Epidermal melanocyte (primary cell): ENCODE measurements at regions not wholly inside any gene's neighbourhood (a gene's known extent, or its start where the extent isn't known, plus 50 kb on each side); places are given as distances from the start of the nearest gene placed in this dataset.
"Not testable (repeated sequence)": the region's sequence is repeated elsewhere in the genome, so short reads cannot be mapped to it uniquely, and the experiment has no call there.

ENCODE experiments used
- DNase-seq: peaks from one replicate; pipeline ENCODE4 v3.0.0; 2011; ENCODE audit warnings: low spot score; ENCODE audit not compliant: insufficient read length

DNA sequence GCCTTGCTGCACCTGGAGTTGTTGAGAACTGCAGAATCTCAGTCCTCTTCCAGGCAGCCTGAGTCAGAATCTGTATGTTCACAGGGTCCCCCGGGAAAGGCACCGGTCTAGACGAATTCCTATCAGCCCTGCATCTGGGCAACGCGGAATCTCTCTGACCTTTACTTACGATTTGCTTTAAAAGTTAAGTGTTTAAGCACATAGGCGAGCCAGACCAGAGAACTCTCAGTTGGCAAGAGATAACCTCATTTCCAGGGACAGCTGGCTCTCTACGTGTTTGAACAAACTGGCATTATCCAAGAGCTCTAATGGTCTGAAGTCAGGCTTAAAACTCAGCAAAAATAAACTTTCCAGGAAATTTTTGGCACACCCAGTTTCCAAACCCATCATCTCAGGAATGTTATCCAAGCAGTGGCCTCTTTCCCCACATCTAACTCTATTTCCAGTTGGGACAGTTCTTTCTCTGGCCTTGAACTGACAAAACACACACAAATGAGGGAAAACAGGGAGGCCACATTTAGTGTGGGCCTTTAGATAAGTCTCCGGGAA is 53.4 kb downstream of the HES1 start:
- no peak for DNase-seq

DNA sequence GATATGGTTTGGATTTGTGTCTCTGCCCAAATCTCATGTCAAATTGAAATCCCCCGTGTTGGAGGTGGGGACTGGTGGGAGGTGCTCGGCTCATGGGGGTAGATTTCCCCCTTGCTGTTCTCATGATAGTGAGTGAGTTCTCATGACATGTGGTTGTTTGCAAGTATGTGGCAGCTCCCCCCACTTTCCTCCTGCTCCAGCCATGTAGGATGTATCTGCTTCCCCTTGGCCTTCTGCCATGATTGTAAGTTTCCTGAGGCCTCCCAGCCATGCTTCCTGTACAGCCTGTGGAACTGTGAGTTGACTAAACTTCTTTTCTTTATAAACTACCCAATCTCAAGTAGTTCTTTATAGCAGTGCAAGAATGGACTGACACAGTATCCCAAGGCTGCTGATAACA is 55.9 kb downstream of the HES1 start:
- not testable (repeated sequence) for DNase-seq

DNA sequence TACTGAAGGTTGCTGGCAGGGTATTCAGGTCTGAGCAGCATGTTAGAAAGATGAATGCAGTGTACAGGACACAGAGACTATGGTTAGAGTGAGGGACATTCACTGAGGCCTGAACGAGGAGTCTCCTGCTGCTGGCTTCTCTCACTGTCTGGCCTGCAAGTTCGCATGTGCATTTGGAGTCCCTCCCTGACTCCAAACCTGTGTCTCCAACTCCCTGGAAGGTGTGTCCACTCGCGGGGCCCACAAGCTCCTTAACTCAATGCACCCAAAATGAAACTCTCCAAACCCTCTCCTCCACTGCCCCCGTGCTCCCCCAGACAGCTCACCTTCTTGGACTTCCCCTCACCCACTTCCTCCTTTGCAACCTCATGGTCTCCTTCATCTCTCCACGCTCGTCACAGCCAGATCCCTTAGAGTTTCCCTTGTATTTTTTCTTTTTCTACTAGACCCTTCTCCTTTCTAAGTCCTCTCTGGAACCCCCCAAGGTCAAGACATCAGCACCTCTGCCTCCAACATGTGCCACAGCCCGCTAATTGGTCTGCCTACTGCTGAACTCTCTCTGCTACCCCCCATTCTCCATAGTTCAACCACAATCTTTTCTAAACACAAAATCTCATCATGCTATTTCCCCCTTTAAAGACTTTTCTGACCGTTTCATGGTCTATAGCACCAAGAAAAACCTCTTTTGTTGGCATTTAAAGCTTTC is 58.3 kb downstream of the HES1 start:
- no peak for DNase-seq

DNA sequence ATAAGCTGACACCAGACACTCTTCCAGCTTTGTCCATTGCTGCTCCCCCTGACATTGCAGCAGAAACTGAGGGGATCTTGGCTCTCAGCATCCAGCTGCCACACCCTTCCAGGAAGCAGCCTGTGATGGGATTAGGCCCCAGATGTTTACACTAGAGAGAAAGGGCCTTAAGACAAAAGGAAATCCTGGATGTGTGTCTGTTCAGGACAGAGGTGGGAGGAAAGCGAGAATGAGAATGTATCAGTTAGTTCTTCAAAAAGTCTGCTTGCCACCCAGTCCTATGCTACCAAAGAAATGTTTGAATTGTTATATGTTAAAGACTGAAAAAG is 58.8 kb downstream of the HES1 start:
- DNase-seq: no peak

DNA sequence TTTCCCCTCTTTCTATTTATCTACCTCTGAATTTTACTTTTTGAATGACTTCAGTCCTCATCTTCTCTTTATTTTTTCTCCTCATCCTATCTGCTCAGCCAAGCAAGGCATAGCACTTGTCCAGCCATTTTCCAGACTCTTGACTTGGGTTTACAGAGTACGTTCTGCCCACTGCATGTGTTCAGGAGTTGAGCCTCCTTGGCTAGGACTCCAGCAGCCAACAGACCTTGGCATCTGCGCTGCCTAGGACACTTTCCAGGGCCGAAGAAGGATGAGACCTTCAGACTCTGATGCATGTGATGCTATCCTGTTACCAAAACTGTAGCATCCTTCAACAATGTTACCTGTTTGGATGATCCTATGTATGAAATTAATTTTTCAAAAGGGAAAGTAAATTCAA is 59.7 kb downstream of the HES1 start:
- DNase-seq: no peak

DNA sequence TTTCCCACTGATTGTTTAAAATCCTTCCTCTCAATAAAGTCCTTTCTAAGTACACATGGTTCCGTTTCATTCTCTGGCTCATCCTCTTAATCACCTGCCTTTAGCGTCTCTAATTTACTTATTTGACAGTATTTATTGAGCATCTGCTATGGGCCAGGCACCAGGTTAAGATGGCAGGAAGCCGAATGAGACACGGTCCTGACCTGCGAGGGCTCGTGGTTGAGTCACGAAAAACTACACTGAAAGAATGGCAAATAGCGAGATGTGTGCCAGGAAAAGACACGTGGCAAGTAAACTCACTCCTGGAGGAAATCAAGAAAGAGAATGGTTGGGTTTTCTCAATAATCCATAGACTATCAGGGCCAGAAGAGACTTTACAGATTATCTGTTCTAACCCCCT is 60.9 kb downstream of the HES1 start:
- DNase-seq: no peak

DNA sequence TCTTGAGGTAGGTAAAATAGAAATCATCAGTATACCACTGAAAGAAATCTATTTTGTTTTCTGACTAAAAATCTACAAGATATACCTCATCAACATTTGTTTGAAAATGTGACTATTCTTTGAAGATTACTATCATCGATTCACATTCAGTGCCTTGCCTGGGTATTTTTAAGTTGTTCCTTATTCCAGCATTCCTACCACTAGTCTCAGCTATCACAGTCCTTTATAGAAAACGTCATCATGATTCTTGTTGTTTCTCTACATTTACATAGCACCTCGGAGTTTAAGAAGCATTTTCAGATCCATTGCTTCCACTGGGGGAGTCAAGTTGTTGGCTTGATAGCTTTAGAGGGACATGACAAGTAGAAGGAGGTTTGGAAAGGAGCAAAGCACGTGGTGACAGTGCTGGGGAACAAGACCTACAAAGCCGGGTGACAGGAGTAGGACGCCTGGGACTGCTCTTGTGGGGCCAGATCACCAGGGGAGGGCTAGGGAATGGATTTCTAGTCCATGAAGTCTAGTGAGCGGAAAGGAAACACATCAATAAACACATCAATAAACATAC is 61.5 kb downstream of the HES1 start:
- no peak for DNase-seq

DNA sequence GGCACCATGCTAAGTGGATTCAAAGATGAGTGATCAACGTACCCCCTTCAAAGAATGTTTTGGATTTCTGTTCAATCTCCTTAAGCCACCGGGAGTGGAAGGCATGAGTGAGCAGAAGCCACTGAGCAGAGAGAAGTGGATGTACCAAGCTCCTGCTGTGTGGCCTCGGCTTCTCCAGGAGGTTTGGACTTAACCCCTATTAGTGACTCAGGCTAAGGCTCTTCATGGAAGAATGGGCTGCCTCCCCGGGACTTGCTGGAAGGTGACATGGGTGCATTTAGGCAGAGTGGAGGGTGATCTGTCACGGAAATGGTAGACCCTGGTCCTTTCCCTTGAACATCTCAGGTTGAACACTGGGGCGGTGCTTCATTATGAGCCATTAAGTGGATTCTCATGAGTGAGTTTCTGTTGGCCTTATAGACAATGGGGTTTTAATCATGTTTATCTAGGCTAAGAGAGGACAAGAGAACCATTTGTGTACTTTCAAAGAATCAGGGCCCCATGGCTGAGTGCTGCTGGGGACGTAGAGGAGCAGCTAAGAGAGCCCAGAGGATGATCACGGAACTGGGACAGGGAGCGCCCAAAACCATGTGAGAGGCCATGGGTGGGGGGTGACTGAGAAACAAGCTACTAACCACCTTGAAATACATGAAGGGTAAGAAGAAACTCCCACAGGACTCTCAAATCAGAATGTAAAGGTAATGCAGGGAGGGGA is 62.2 kb downstream of the HES1 start:
- no peak for DNase-seq

DNA sequence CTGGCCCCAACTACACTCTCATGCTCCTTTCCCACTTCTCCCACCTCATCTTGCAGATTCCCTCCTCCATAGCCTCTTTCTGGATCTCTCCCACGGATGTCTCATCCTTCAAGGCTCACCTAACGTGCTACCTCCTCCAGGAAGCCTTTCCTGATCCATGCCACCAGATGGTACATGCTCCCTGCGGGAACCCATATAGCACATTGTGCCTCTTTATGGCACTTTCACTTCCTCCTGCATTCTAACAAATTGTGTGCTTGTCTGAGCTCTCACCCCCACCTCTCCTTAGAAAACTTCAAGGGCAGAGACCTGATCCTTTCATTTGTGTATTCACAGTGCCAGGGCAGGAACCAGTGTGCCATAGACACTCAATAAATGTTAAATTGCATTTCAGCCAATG is 63.0 kb downstream of the HES1 start:
- no peak for DNase-seq

DNA sequence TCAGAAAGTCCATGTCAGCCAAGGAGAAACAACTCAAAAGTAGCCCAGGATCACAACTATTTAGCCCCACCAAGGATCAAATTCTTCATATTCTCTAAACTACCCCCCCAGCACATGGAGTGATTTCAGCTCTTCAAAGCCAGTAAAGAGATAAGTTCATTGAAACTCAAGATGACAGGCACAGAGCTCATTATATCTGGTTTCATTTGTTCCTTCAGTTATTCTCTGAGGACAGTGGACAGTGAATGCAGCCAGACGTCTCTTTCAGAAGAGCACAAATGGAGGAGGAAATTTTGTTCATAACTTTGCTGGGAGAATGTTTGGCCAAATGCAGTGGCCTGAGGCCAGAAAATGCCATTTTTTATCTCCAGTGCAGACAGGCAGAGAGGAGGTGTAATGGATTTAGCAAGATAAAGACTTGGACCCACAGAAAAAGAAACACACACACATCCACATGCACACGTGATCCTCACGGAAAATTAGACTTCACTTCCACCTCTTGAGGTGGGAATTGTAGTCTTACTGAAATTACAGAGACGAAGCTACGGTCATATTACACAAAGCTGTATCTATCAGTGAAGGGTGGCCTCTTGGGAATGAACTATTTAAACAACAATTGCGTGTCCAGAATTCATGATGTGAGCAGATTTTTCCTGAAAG is 64.6 kb downstream of the HES1 start:
- no peak for DNase-seq

DNA sequence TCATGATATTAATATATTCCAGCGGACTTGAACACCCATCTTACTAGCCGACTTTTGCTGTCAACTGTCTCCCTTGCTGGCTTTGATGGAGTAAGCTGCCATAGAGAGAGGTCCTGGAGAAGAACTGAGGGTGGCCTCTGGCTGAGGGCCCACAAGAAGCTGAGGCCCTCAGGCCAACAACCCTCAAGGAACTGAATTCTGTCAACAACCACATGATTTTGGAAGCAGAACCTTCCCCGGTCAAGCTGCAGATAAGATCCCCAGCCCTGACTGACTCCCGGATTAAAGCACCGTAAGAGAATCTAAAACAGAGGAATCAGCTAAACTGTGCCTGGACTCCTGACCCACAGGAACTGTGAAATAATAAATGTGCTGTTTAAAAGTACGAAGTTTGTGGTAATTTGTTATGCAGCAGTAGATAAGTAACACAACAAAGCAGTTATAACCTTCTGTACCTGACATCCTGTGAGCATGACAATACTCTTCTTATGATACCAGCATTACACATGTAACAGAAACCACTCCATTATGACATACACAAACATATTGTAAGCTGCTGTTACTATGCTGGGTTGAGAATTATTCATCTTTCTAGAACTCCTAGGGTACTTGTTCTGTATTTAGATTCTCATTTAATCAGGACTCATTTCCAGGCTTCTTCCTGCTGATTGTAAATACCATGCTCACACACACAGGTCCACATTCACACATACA is 66.2 kb downstream of the HES1 start:
- DNase-seq: no peak

DNA sequence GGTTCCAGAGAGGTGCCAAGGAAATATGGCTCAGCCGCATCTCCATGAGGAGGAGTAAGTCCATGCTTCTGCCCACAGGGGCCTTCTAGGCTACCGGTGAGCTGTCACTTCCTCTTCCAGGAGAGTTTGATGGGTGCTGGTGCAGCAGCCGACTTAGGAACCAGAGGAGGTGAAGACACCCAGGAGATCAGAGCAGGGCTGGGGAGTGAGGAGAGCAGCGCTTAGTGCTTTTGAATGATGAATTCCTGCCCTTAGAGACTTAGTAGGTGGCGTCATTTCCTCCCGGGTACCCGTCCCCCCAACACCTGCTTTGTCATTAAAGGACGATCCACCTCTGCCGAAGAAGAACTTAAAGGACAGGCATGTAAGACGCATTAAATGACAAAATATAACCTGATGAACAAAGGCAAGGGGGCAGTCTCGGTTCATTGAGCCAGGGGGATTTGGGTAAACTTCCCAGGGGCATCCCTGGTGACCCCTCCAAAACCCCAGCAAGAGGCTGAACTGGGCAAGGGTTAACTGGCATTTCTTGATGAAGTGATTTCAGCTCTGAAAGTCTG is 67.6 kb downstream of the HES1 start:
- no peak for DNase-seq

DNA sequence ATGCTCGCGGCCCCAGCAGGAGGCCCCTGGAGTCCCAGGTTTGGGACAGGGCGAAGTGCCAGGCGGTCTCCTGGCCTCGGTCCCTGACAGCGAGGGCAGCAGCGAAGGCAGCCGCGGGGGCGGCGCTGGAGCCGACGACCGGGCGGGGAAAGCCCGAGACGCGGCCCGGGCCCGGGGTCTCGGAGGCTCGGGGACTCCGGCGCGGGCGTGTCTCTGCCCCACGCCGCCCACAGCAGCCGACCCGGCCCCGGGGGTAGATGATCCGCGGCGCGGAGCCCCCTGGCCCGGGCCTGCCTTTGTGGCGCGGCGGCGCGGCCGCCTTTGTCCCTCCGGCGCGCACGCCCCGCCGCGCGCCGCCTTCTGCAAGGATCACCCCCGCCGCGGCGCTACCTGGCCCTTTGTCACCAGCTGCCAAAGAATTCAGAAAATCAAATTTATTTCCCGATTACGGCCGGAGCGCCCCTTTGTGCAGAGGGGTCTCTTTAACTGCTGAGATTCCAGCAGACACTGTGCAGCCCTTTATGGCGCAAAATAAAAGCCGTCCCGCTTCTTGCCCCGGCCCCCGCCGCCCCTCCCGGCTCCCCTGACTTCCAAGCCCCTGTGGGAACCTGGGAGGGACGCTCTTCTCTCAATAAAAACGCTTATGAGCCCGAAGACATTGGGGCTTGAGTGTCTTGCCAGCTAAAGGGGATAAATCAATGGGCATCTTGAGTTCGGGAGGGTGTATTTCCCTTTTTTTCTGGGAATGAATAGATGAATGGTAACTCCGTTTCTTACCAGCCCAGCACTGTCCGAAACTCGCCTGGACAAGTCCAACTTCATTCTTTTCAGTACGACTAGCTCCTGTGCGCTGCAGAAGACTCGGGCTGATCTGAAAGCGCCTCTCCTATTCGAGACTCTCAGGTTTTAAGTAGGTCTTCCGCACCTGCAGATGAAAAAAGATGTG is 68.4 kb downstream of the HES1 start:
- no peak for DNase-seq

DNA sequence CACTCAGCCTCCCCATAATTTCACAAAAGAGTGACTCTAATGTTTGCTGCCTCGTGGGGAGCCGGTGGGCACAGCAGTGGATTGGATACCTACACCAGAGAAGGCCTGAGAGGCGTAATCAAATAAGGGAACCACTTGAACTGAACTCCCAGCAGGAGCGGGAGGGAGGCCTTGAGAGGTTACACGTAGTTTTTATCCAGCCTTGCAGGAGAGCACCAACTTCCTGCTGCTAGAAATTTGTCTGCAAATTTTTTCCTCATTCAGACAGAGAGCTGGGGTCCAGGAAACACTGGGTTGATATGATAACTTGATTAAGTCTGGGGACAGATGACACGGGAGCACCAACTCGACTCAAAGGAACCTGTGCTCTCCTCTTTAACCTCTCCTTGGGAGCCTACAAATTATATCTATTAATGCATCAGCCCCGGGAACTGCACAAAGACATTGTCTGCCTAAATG is 69.8 kb downstream of the HES1 start:
- no peak for DNase-seq

DNA sequence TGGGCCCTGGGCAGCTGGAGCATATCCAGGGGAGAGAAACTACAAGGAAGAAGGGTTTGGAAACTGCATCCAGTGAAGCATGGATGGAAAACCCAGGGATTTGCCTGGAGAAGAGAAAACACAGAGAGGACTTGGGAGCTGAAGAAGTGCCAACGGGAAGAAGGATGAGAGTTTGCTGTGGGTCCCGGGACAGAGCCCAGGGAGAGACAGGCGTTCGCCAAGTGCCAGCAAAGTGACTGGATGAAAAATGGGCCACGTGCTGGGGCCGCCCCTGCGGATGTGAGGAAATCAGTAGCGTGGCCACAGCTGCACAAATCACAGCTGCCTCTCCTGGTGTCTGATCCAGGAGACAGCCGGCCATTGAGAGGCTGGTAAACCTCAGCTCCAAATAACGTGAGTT is 70.4 kb downstream of the HES1 start:
- DNase-seq: no peak

DNA sequence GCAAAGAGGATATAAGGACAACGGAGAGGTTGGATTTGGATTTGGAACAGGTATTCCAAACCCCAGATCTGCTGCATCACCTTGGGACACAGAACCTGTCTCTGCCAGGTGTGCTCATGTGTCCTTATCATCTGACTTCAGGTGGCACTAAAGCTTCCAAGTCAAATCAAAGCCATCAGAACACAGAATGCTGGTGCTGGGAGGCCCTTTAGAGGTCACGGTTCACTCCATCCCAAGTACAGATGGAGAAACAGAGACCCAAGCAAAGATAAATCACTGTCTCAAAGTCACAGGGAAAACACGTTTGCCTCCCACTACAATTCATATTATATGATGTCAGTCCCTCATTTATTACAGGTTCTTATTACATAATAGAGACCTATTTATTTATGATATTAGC is 72.8 kb downstream of the HES1 start:
- no peak for DNase-seq

DNA sequence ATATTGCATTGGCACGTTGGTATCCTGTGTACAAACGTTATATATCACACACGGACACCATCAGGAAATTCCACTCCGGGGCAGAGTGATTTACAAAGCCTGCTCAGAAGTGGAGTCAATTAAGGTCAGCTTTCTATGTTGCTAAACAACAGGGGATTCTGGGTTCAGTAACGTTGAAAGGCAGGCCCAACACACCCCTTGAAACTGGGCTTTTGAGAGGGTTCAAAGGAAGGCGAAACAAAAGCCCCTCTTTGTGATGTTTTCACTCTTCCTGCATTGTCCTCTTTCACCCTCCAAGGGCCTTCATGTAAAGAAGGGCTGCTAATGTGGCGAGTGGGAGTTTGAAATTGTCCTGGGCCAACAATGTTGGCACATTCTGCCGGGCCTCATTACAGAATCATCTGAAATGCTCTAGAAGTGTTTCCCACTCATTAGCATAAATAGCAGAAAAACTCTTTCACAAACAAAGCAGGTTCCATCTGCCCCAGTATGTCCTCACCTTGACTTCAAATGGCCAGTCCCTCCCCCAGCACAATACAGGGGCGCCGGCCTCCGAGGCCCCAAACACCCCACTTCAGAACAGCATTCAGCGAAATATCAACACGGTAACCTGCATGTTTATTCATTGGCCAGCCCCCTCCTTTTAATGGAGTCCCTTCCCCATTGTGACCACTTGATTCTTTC is 76.4 kb downstream of the HES1 start:
- DNase-seq: no peak

DNA sequence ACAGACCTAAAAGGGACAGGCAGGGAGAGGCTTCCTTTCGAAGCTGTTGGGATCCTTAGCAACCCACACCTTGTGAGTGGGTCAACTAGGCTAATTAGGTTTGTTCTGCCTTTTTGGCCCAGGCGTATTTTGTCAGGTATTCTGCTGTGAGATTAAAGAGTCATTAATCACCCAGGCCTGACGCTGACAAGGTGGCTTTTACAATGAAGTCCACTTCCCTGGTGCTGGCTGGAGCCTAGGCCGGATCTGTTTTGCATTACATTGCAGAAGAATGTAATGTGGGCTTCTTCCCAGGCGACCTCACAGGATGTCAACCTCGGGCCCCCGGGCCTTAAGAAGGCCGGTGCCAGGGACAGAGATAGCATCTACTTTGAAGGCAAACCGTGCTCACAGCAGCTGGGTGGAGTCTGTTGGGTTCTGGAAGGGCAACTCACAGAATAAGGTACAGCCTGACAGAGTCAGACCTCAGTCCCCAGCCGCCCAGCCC is 76.9 kb downstream of the HES1 start:
- DNase-seq: no peak

DNA sequence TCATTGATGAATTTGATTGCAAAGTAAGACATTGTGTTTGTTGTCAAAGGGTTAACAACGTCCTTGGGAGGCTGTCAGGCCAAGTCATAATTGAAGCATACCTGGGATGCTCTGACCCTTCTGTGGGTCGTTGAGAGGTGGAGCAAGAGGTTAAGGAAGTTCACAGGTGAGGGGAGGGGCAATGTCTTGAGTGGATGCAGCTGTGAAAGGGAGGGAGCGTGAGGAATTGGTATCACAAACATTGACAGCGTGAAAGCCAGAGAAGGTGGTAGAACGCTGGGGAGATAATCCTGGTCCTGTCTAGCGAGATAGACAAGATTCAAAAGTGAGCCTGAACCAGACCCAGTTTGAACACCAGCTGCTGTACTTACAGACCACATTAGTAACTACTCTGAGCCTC is 79.4 kb downstream of the HES1 start:
- DNase-seq: no peak
